ENCODE measurements at regions not wholly inside any gene's neighbourhood (a gene's known extent, or its start where the extent isn't known, plus 50 kb on each side); places are given as distances from the start of the nearest gene placed in this dataset.

GRCh38 chr4:121243485-121243884 lies 79.4 kb upstream of the TNIP3 start:
- DNase-seq, result no peak
- no peak overlapping the region for H3K4me3 Mint-ChIP-seq (ENCODE audit: low read depth, unreplicated experiment)
- no peaks in the 10 kb centered on the region for H3K27me3 Mint-ChIP-seq (ENCODE audit: unreplicated experiment)
- no TSS peak for BruUV-seq (replicated peaks)
- CTCF ChIA-PET, result interaction anchor here (1.3 kb wide), 1 partner anchor 51 kb away, joined by 3 read pairs; no protein-coding TSS in a partner anchor
- H3K36me3 Mint-ChIP-seq (ENCODE audit: insufficient read depth, unreplicated experiment), result peaks cover 5% of the 10 kb centered on the region
- intact Hi-C loops (cut with micrococcal nuclease; ENCODE audit: unreplicated experiment), result no loop called here
- H3K9me3 Mint-ChIP-seq (ENCODE audit: low read depth, unreplicated experiment), result no peaks in the 10 kb centered on the region
- no peak overlapping the region for H3K27ac Mint-ChIP-seq (ENCODE audit: unreplicated experiment)
- TF ChIP-seq CTCF (IDR thresholded peaks at IDR 0.05; ENCODE audit: unreplicated experiment), result no peak
- no peaks in the 10 kb centered on the region for H3K4me1 Mint-ChIP-seq (ENCODE audit: low read depth, unreplicated experiment)

- no peak for DNase-seq
- Mint-ChIP-seq H3K9me3 (ENCODE audit: low read depth, unreplicated experiment) (no peaks in the 10 kb centered on the region), H3K27me3 (ENCODE audit: unreplicated experiment) (no peaks in the 10 kb centered on the region), H3K27ac (ENCODE audit: unreplicated experiment) (no peak overlapping the region), H3K4me3 (ENCODE audit: low read depth, unreplicated experiment) (no peak overlapping the region), H3K36me3 (ENCODE audit: insufficient read depth, unreplicated experiment) (peaks cover 5% of the 10 kb centered on the region), H3K4me1 (ENCODE audit: low read depth, unreplicated experiment) (no peaks in the 10 kb centered on the region)
- intact Hi-C loops (cut with micrococcal nuclease; ENCODE audit: unreplicated experiment), result no loop called here
- TF ChIP-seq CTCF (IDR thresholded peaks at IDR 0.05; ENCODE audit: unreplicated experiment), result no peak
- CTCF ChIA-PET, result interaction anchor here (0.6 kb wide), 1 partner anchor 648 kb away, joined by 5 read pairs; no protein-coding TSS in a partner anchor
- no TSS peak for BruUV-seq (replicated peaks)
These were observed 78.1 kb upstream of the TNIP3 start for GRCh38 chr4:121242188-121242750.

- CTCF ChIA-PET, result no interaction called here
- BruUV-seq (replicated peaks), result no TSS peak
- Mint-ChIP-seq H3K9me3 (ENCODE audit: low read depth, unreplicated experiment) (no peaks in the 10 kb centered on the region), H3K4me3 (ENCODE audit: low read depth, unreplicated experiment) (no peak overlapping the region), H3K36me3 (ENCODE audit: insufficient read depth, unreplicated experiment) (no peaks in the 10 kb centered on the region), H3K27ac (ENCODE audit: unreplicated experiment) (no peak overlapping the region), H3K27me3 (ENCODE audit: unreplicated experiment) (no peaks in the 10 kb centered on the region), H3K4me1 (ENCODE audit: low read depth, unreplicated experiment) (no peaks in the 10 kb centered on the region)
- DNase-seq, result no peak
- intact Hi-C loops (cut with micrococcal nuclease; ENCODE audit: unreplicated experiment), result no loop called here
- TF ChIP-seq CTCF (IDR thresholded peaks at IDR 0.05; ENCODE audit: unreplicated experiment), result no peak
These were observed 75.8 kb upstream of the TNIP3 start for GRCh38 chr4:121239951-121240350.

GRCh38 chr4:121238461-121238860 lies 74.3 kb upstream of the TNIP3 start:
- DNase-seq, result no peak
- H3K4me1 Mint-ChIP-seq (ENCODE audit: low read depth, unreplicated experiment), result no peaks in the 10 kb centered on the region
- H3K9me3 Mint-ChIP-seq (ENCODE audit: low read depth, unreplicated experiment), result no peaks in the 10 kb centered on the region
- CTCF ChIA-PET, result no interaction called here
- TF ChIP-seq CTCF (IDR thresholded peaks at IDR 0.05; ENCODE audit: unreplicated experiment), result no peak
- no peak overlapping the region for H3K27ac Mint-ChIP-seq (ENCODE audit: unreplicated experiment)
- intact Hi-C loops (cut with micrococcal nuclease; ENCODE audit: unreplicated experiment), result no loop called here
- H3K4me3 Mint-ChIP-seq (ENCODE audit: low read depth, unreplicated experiment), result no peak overlapping the region
- no peaks in the 10 kb centered on the region for H3K36me3 Mint-ChIP-seq (ENCODE audit: insufficient read depth, unreplicated experiment)
- no TSS peak for BruUV-seq (replicated peaks)
- H3K27me3 Mint-ChIP-seq (ENCODE audit: unreplicated experiment), result no peaks in the 10 kb centered on the region
